HG03460 (cell line): ENCODE measurements at regions not wholly inside any gene's neighbourhood (a gene's known extent, or its start where the extent isn't known, plus 50 kb on each side); places are given as distances from the start of the nearest gene placed in this dataset.

Experiments
- ATAC-seq: cut with Tn5 transposase; IDR thresholded peaks from one replicate; pipeline ENCODE4 v1.9.1; 2021; ENCODE audit not compliant: unreplicated experiment

DNA sequence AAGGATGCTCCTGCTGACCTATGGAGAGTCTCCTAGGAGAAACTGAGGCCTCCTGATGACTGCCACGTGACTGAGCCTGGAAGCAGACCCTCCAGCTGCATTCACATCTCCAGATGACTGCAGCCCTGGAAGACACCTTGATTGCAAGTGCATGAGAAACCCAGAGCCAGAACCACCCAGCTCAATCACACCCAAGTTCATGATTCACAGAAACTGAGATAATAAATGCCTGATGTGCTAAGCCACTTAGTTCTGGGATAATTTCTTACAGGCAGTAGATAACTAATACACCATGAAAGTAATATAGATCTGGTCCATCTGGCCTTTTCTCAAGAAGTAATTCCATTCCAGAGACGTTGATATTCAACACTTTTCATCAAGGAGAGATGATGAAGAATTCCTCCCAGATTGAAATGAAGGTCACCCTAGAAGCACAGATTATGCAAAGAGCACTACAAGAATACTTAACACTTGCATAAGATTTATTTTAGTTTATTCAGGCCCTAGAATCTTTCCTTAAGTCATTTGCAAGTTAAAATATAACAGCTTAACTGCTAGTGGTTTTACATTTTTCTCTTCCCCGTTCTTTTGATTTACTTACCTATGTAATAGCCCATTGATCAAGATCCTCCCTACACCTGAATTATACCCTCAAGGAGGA lies 208.2 kb upstream of the INHBA start:
- no peak for ATAC-seq

DNA sequence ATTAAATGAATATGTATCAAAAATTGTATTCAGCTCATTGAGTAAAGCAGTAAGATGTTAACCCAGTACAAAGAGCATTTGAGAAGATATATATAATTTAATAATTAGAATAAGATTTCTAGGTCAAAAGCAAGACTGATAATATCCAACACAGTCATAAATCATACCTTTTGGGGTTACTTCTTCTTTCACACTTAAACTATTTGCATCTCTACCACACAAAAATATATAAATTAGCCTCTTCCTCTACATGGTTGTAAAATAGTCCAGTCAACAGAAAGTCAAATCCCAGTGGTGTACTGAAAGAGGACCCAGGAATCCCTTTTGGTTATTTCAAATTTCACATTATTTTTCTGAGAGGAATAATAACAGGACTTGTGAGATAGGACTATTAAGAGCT lies 204.6 kb upstream of the INHBA start:
- ATAC-seq = no peak

DNA sequence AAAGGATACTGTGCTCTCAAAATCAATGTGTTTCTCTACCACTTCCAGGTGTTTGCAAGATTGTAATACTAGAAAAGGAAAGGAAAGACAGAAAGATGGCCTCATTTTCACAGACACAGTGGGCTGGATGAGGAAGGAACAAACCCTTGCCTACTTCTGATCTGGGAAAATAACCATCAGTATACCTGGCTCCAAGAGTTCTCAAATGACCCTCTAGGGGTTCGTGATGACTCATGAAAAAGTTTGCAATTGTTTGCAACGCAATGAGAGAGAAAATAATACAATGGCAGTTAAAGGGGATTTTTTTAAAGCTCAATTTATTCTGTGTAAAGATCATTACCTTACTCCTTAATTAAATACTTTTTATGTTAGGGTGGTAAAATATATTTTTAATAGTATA lies 197.6 kb upstream of the INHBA start:
- no peak for ATAC-seq

DNA sequence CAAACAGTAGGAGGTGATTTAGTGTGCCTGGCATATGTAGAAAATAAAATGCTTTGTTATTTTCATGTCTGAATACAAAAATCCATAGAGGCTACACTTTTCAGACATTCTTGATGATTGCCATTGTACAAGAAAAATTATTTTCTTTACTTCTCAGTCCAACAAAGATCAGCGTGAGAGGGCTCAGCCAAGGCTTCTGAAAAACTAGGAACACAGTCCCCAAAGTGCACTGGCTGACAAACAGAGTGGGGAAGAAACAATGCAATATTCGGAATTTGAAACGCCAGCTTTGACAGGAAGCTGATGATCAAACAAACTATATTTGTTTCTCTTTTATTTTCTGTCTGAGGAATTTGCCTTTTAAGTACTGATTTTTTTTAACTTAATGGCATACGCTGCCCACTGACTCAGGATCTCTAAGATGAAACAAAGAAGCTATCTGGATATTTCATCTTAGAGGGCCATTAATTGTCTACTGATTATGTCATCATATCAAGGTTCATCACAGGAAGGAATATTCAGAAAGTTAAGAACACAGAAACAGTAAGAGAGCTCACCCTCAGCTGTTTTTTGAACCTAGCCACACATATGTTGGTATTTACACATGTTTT lies 197.0 kb upstream of the INHBA start:
- no peak for ATAC-seq

DNA sequence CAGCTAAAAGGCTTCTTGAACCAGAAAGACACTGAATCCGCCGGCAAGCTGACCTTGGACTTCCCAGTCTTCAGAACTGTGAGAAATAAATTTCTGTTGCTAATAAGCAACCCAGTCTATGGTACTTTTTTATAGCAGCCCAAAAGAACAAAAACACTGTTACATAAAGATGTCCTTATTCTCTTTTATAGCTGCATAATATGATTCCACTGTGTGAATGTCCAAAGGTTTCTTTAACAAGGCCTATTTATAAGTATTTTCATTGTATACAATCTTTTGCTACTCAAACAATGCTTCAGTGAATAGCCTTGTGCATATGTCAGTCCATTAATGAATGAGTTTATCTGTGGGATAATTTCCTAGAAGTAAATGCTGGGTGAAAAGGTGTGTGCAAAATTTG lies 190.8 kb upstream of the INHBA start:
- no peak for ATAC-seq

DNA sequence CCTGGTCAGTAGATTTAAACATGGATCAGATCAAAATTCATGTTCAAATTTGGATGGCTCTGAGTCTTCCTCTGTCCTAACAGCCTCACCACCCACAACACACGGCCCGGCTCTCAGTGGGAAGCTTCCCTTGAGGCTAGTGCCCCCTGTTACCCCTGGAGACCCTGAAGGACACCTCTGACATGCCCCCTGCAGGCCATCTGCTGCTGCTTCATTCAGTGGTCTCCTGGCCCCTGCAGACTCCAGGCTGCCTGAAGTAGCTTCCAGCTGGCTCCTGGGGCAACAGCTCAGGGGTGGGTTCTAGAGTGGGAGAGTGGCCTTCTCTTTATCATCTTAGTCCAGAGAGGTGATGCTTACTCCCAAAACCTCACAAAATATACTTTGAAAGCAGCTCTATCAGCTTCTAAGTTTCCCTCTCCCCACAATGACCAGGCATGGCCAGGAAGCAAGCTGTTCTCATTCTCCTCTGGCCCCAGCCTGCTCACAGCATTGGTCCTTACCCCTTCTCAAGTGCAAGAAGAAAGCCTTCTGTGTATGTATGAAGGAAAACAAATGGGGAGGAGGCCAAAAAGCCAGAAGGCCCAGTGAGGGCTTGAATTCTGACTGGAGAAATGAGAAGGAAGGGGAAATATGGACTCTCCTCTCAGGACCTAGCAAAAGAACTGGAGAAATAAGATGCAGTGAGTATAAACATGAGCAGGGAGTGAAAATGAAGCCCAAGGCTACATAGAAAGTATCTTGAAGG lies 189.6 kb upstream of the INHBA start:
- no peak for ATAC-seq

DNA sequence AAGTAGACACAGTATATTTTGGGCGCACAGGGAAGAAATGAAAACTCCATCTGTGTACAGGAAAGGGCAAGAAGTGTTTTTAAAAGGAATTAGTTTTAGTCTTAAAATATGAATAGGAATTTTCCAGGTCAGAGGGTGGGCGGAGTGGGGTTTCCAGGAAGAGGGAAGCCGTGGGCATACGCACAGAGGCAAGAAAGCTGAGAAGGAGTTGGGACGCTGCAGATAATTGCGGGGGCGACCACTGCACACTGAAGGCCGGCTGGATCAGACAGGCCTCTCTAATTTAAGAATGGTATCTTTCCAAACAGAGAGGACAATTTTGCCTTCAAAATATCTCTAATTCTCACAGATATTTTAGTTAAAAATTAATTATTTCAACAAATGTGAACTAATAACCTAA lies 189.1 kb upstream of the INHBA start:
- no peak for ATAC-seq

DNA sequence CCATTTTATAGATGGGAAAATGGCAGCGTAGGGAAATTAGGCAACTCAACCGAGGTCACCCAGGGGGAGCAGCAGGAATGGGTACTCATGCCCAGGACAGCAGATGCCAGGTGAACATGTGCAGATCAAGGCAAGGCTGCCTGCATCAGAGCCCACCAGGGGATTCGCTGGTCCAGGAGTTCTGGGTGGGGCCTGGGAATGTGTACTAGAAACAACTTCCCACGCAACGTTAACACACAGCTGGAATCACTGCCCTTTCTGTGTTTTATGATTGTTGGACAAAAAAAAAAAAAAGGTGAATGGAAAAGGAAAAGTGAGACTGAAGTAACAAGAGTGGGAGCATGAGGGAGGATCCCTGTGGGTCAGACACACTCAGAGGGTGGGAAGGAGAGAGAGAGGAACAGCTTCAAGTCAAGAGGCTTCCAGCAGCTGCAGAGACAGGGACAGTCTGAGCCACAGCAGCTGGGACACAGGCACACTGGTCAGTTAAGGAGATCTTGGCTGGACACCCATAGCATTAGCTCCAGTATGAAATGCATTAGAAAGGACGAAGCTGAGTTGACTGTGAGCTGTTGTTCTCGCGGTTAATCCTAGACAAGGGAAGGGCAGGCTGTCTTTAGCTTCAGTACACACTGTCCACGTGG lies 187.9 kb upstream of the INHBA start:
- no peak for ATAC-seq

DNA sequence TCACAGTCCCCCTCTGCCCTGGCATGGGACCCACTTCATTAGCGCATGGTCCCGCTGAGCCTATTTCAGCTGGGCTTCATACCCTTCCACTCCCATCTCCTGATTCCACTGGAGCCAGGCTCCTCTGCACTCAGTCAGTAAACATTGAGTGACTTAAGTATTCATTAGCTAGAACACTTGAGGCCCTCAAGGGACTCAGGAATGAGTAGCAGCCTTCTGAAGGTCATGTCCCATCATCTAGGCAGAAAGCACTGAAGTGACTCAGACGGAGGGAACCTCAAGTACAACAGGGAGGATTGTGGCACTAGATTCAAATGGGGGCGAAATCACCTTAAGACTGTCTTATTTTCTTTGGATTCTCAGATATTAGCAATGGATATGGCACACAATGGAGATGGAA lies 186.6 kb upstream of the INHBA start:
- ATAC-seq = no peak

DNA sequence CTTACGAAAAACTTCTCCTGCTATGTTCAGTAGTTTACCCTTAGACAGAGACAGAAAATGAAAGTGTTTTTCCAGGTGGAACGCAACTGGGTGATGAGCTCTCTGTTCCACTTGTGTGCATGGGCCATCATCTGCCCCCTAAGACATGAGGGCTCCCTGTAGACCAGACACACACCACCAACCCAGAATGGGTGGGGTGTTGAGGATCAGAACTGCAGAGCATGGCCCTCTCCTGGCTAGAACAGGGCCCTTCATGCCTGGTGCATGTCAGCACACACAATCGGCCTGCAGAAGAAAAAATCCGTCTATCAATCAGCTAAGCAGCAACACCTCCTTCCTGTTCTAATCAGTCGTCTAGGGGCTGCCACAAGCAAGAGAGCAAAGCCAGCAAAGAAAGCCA lies 186.2 kb upstream of the INHBA start:
- no peak for ATAC-seq

DNA sequence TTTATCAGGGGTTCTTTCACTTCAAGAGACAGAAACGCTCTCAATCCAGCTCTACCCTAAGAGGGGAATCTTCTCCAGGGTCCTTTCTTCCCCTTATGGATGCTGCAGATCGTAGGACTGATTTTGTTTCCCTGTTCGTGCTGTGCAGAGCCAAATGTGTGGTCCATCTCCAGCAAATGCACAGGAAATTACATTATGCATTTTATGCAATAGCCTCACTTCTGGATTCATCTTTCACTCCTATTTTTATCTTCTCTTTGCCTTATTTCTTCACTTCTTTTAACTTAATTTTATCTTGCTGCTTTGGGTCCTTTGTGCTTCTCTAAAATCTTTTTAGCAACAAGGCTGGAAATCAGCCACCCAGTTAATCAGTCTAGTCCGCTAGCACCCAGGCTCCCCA lies 184.5 kb upstream of the INHBA start:
- no peak for ATAC-seq

DNA sequence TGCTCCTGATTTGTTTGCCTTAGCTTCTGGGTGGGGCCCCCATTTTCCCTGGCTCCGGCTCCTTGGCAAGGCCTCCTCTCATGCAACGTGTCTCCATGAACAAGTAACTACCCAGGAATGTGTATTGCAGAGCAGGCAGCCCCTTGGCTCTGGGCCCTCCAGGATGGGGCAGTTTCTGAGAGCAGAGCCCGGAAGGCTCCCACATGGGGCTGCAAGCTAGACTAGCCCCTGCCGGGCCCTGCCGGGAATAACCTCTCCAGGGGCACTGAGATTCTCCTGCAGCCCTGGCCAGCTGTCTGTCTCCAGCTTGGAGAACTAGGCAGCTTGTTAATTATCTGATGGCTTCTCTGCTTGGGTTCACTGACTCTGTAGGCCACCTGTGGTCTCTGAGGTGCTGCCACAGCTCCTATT lies 184.0 kb upstream of the INHBA start:
- ATAC-seq = no peak

DNA sequence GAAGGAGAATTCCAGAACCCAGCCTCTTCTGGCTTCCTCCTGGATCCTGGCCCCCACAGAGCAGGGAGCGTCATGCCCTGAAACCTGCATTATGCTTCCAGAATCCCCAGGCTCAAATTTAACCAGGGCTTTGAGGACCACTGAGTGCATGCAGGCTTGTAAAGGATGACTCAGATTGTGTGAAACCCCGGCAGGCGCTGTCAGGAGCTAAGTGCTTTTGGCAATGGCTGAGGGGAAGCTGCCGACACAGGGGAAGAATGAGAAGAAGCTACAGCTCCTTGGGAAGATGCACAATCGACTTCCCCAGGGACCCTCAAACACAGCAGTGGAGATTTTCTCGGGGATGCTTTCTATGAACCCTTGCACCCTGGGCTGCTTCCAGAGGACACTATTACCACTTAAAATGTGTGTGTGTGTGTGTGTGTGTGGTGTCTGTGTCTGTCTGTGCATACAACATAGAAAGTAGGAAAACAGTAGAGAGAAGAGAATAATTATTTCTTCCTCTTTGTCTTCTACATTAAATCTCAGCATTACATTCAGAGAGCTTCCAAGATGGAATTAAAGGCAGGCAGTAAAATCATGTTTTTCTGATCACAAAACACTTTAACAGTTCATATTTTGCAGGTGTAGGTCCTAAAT lies 183.5 kb upstream of the INHBA start:
- no peak for ATAC-seq

DNA sequence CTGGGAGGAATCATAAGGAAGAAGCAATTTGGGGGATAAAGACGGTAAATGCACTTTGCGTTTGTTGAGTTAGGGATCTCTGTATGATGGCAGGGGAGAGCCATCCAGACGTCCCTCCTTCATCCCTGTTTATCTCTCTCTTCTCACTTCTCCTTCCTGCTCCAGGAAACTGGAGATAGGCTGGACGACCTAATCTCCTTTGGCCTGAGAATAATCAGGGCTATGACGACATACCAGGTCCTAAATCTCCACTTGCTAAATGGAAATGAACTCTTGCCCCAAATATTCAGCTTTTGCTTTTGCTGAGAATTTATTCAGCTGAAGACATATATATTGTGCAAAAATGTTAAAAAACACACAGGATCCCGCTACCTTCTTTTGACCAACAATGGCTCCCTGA lies 182.9 kb upstream of the INHBA start:
- no peak for ATAC-seq

DNA sequence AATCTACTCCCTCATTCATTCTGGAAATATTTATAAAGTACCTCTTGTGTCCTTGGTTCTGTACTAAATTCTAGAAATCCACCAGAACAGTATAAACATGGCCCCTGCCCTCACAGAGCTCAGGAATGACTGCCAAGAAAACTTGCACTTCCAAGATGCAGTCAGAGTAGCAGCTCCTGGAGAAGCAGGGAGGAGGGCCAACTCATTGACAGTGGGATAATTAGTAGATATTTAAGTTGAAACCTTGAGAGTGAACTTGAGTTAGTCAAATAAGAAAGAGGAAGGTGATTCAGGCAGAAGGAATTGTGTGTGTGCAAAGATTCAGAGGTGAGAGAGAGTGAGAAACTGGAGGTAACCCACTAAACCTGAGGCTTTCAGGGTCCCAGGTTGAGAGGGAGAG lies 182.2 kb upstream of the INHBA start:
- ATAC-seq = no peak

DNA sequence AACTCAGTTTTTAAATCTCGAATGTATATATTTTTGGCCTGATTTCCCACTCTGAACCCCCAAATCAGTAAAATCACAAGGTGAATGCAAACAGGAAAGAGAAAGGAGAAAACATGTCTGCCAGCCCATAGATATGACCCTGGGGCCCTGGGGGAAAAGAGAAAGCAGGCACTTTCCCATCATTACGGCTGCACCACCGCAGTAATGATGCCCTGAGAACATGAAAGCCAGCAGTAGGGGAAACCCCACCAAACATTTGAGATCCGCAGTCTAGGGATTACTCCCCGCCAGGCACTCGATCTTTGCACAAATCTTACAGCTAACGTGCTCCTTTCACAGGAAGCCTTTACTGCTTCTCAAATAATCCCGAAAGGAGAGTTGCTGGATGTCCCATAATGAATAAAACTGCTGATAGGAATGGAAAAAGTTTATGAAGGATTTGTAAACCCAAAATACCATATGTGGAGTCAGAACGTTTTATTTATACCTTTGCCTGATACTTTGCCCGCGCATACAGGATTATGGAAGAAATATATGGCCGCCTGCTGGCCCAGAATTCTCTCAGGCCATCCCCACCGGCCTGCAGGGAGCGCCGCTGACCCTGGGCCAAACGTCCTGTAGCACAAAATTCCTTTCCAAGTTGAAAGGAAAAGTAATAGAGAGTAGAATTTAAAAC lies 180.0 kb upstream of the INHBA start:
- ATAC-seq = peak; percentile 34

DNA sequence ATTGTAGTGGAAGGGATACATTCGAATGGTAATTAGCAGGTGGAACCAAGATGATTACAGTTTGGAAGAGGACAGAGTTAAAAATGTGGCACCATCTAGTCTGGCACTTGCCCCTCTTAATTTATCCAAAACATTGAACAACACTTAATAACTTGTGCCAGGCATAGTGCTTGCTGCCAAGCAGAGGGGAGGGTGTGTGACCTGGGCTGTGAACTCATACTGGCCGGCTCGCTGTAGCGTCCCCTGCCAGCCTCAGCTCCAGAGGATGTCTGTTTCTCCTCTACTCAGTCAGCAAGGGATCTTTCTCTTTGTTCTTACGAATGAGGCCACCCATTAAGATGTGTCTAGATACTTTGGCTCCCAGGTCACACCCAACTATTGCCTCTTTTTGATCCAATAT lies 179.4 kb upstream of the INHBA start:
- ATAC-seq = peak; percentile 14

DNA sequence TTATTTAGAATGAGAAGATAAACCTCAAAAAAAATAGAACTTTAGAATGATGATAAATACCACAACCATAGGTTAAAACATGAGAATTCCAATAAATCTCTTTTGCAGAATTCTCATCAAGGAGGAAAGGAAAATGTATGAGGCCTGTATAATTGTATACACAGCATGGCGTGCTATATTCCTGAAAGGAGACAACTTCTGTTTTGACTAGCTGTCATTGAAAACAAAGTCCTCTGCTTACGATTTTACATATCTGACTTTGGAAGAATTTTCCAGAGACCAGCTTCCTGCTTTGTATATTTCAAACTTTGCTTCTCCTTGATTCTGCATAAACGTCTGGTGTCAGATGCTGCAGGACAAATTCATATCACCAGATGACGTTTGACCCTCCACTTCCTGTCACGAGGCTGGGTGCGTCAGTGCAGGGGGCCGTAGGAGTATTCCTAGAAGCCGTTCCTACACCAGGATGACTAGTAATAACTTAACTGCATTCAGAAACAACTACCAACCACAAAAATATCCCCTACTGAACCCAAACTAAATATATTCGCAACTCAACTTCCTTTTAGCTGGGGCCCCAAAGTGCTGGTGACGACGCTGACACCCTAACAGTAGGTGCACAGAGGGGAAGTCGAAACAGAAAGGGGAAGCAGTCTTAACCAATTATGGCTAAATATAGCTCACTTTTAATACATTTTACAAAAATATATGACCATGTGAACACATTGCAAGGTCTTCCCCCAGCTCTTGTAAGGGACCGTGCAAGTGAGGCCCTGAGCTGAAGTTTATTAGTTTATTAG lies 178.6 kb upstream of the INHBA start:
- peak; percentile 94 for ATAC-seq

DNA sequence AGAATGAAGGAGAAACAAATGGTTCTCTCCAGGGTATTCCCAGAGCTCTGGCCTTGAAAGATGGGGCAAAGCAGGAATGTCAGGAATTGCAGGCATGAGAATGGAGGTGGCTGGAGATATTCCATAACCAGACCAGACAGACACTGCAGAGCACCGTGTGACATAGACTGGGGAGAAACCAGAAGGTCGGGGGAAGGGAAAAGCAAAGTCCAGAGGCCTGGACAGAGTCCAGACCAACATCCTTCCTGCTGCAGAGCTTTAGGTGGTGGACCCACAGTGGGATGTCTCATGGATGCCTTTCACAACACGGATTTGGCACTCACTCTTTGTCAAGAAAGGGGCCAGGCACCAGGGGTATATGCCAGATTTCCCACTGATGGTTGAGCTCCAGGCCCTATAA lies 177.2 kb upstream of the INHBA start:
- no peak for ATAC-seq

DNA sequence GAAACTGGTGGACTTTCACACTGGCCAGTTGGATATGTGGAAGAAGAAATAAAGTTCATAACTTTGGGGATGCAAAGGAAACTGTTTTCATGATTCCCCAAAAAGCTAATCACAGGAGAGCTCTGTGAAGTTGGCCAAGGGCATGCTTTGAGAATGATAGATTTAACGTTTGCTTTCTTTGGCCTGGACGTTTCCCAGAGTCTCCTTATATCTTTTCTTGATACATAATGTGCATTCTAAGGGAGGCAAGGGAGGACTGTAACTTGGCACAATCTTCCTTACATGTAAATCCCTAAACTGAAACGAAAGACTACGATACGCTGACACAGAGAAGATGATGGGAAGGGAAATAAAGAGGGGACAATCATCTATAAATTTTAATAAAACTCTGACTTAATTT lies 176.5 kb upstream of the INHBA start:
- ATAC-seq = no peak
